Thyroid gland (tissue), 4 donors: ENCODE measurements at regions not wholly inside any gene's neighbourhood (a gene's known extent, or its start where the extent isn't known, plus 50 kb on each side); places are given as distances from the start of the nearest gene placed in this dataset.

Experiments
- POLR2A ChIP-seq, 2 donors: fragments of 450-650 bp; IDR thresholded peaks; one replicate each; pipeline ENCODE4 v1.6.1; 2017; ENCODE audit warnings: antibody characterized with exemption in 2 of 2, mild to moderate bottlenecking in 2 of 2, moderate library complexity in 1 of 2
- TF ChIP-seq, protein P1 (sequence below), 6 experiments: fragments of 200-600 bp in 3 of 6; fragments of 450-650 bp in 3 of 6; sonication (generic) in 3 of 6; IDR thresholded peaks; one replicate each; pipeline ENCODE4 v1.5.1; 2016 to 2019; ENCODE audit warnings: antibody characterized with exemption in 6 of 6, mild to moderate bottlenecking in 2 of 6, inconsistent platforms in 1 of 6, moderate library complexity in 1 of 6

DNA sequence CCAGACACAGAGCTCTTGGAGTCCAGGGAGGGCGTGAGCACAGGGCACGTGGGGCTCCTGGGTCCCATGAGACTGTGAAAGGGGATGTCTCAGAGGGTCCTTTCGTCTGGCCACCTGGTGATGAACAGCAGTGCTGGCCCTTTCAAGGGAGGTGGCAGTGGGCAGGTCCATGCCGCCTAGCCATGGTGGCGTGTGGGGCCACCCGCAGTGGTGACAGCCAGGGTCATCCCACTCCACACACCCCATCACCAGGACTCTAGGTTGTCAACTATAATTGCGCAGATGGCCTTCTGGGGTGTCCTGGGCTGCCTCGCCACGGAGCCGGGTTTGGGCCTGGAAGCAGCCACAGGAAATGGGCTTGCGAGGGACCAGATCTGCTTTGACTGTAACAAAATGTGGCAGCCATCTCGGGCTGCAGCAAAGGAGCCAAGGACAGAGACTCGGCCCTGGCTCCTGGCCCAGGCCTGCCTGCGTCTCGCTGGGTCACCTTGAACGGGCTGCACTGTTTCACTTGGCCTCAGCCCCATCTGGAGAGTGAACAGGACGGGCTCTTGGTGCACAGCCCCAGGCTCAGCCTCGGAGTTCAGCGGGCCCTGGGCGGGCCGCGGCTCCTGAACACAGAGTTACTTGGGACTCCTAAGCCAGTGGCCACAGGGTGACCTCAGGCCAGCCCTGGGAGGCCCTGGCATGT, 1350.5 kb downstream of the BRD1 start:
- TF ChIP-seq, protein P1, sequence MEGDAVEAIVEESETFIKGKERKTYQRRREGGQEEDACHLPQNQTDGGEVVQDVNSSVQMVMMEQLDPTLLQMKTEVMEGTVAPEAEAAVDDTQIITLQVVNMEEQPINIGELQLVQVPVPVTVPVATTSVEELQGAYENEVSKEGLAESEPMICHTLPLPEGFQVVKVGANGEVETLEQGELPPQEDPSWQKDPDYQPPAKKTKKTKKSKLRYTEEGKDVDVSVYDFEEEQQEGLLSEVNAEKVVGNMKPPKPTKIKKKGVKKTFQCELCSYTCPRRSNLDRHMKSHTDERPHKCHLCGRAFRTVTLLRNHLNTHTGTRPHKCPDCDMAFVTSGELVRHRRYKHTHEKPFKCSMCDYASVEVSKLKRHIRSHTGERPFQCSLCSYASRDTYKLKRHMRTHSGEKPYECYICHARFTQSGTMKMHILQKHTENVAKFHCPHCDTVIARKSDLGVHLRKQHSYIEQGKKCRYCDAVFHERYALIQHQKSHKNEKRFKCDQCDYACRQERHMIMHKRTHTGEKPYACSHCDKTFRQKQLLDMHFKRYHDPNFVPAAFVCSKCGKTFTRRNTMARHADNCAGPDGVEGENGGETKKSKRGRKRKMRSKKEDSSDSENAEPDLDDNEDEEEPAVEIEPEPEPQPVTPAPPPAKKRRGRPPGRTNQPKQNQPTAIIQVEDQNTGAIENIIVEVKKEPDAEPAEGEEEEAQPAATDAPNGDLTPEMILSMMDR (IDR thresholded peaks at IDR 0.05): no peak
- TF ChIP-seq POLR2A (IDR thresholded peaks at IDR 0.05): no peak
